NCI-H1930 (cell line): ENCODE measurements at regions not wholly inside any gene's neighbourhood (a gene's known extent, or its start where the extent isn't known, plus 50 kb on each side); places are given as distances from the start of the nearest gene placed in this dataset.

Experiments used
- DNase-seq, 2 experiments: peaks; one replicate each; lab custom pipeline; 2025; lab: John Stamatoyannopoulos, UW

GRCh38 chr2:56613920-56614319 lies 430.1 kb downstream of the CCDC85A start:
- no peak for DNase-seq

- DNase-seq: no peak
Measured at GRCh38 chr2:56615760-56616159, 432.0 kb downstream of the CCDC85A start.

- no peak for DNase-seq
Measured at GRCh38 chr2:56624181-56624580, 440.4 kb downstream of the CCDC85A start.

GRCh38 chr2:56626927-56627326 lies 443.1 kb downstream of the CCDC85A start:
- no peak for DNase-seq

GRCh38 chr2:56630286-56630685 lies 446.5 kb downstream of the CCDC85A start:
- no peak for DNase-seq

- DNase-seq: no peak
Measured at GRCh38 chr2:56647997-56648396, 464.2 kb downstream of the CCDC85A start.

- no peak for DNase-seq
Measured at GRCh38 chr2:56648802-56649201, 465.0 kb downstream of the CCDC85A start.

GRCh38 chr2:56654936-56655335 lies 471.1 kb downstream of the CCDC85A start:
- DNase-seq: no peak

GRCh38 chr2:56656826-56657225 lies 473.0 kb downstream of the CCDC85A start:
- DNase-seq: no peak

- no peak for DNase-seq
Measured at GRCh38 chr2:56666777-56667176, 483.0 kb downstream of the CCDC85A start.

- no peak for DNase-seq
Measured at GRCh38 chr2:56671973-56672569, 488.3 kb downstream of the CCDC85A start.

- no peak for DNase-seq
Measured at GRCh38 chr2:56674084-56674483, 490.3 kb downstream of the CCDC85A start.

- no peak for DNase-seq
Measured at GRCh38 chr2:56676966-56677365, 493.2 kb downstream of the CCDC85A start.

- no peak for DNase-seq
Measured at GRCh38 chr2:56680971-56681631, 497.3 kb downstream of the CCDC85A start.

- no peak for DNase-seq
Measured at GRCh38 chr2:56681659-56682396, 498.0 kb downstream of the CCDC85A start.

GRCh38 chr2:56682397-56682760 lies 498.6 kb downstream of the CCDC85A start:
- no peak for DNase-seq

GRCh38 chr2:56684327-56684726 lies 500.5 kb downstream of the CCDC85A start:
- no peak for DNase-seq

- no peak for DNase-seq
Measured at GRCh38 chr2:56685205-56685604, 501.4 kb downstream of the CCDC85A start.

- DNase-seq: no peak
Measured at GRCh38 chr2:56687169-56687568, 503.4 kb downstream of the CCDC85A start.

- no peak for DNase-seq
Measured at GRCh38 chr2:56688661-56689060, 504.9 kb downstream of the CCDC85A start.

- no peak for DNase-seq
Measured at GRCh38 chr2:56693501-56693900, 509.7 kb downstream of the CCDC85A start.

GRCh38 chr2:56703001-56703400 lies 519.2 kb downstream of the CCDC85A start:
- DNase-seq: no peak

- no peak for DNase-seq
Measured at GRCh38 chr2:56705713-56706112, 521.9 kb downstream of the CCDC85A start.
